ENCODE measurements at regions not wholly inside any gene's neighbourhood (a gene's known extent, or its start where the extent isn't known, plus 50 kb on each side); places are given as distances from the start of the nearest gene placed in this dataset.

GRCh38 chr12:90327793-90328743, 619.4 kb upstream of the ATP2B1 start:
- TF ChIP-seq CTCF (IDR thresholded peaks at IDR 0.05) (no peak), POLR2A (IDR thresholded peaks at IDR 0.05) (no peak)
